Activated T-cell treated with anti-CD3 and anti-CD28 coated beads for 4 hours (primary cell): ENCODE measurements at regions not wholly inside any gene's neighbourhood (a gene's known extent, or its start where the extent isn't known, plus 50 kb on each side); places are given as distances from the start of the nearest gene placed in this dataset.
"Not testable (repeated sequence)": the region's sequence is repeated elsewhere in the genome, so short reads cannot be mapped to it uniquely, and the experiment has no call there.

Experiments
- DNase-seq: peaks from one replicate; pipeline ENCODE4 v3.0.0-alpha.2; 2020

GRCh38 chr2:105691947-105692390 lies 52.7 kb upstream of the NCK2 start:
- no peak for DNase-seq

- no peak for DNase-seq
Measured at GRCh38 chr2:105690566-105690965, 54.1 kb upstream of the NCK2 start.

GRCh38 chr2:105689484-105689883 lies 55.2 kb upstream of the NCK2 start:
- DNase-seq: no peak

- DNase-seq: no peak
Measured at GRCh38 chr2:105688946-105689345, 55.8 kb upstream of the NCK2 start.

GRCh38 chr2:105686588-105686987 lies 58.1 kb upstream of the NCK2 start:
- DNase-seq: no peak

GRCh38 chr2:105683011-105683492 lies 61.7 kb upstream of the NCK2 start:
- no peak for DNase-seq

GRCh38 chr2:105682401-105682800 lies 62.3 kb upstream of the NCK2 start:
- DNase-seq: no peak

- DNase-seq: no peak
Measured at GRCh38 chr2:105681927-105682326, 62.8 kb upstream of the NCK2 start.

- DNase-seq: no peak
Measured at GRCh38 chr2:105680357-105680756, 64.4 kb upstream of the NCK2 start.

GRCh38 chr2:105678346-105678745 lies 66.4 kb upstream of the NCK2 start:
- no peak for DNase-seq

GRCh38 chr2:105677901-105678300 lies 66.8 kb upstream of the NCK2 start:
- DNase-seq: no peak

- no peak for DNase-seq
Measured at GRCh38 chr2:105675841-105676240, 68.9 kb upstream of the NCK2 start.

- no peak for DNase-seq
Measured at GRCh38 chr2:105674859-105675541, 69.7 kb upstream of the NCK2 start.

GRCh38 chr2:105674401-105674800 lies 70.3 kb upstream of the NCK2 start:
- no peak for DNase-seq

GRCh38 chr2:105671156-105671555 lies 73.6 kb upstream of the NCK2 start:
- DNase-seq: no peak

- DNase-seq: no peak
Measured at GRCh38 chr2:105669384-105669891, 75.3 kb upstream of the NCK2 start.

GRCh38 chr2:105665480-105665879 lies 79.2 kb upstream of the NCK2 start:
- DNase-seq: no peak

GRCh38 chr2:105660489-105660888 lies 84.2 kb upstream of the NCK2 start:
- DNase-seq: no peak

- DNase-seq: not testable (repeated sequence)
Measured at GRCh38 chr2:105655723-105656606, 88.7 kb upstream of the NCK2 start.

GRCh38 chr2:105655244-105655643 lies 89.5 kb upstream of the NCK2 start:
- DNase-seq: no peak

- DNase-seq: no peak
Measured at GRCh38 chr2:105654474-105655004, 90.2 kb upstream of the NCK2 start.

- DNase-seq: no peak
Measured at GRCh38 chr2:105653302-105653701, 91.4 kb upstream of the NCK2 start.

- DNase-seq: no peak
Measured at GRCh38 chr2:105652014-105652796, 92.5 kb upstream of the NCK2 start.
